H9 (cell line): ENCODE measurements at regions not wholly inside any gene's neighbourhood (a gene's known extent, or its start where the extent isn't known, plus 50 kb on each side); places are given as distances from the start of the nearest gene placed in this dataset.

Experiments used
- DNase-seq: peaks from one replicate; pipeline ENCODE4 v3.0.0-alpha.2; 2017
- H2AFZ ChIP-seq: one replicate; pipeline ENCODE4 v1.6.1; 2013; ENCODE audit warnings: mild to moderate bottlenecking, low read length, control low read depth, moderate library complexity
- H2AK5ac ChIP-seq: 2 replicates; pipeline ENCODE4 v1.6.1; 2013; ENCODE audit warnings: low read length, control low read depth, mixed read lengths; ENCODE audit not compliant: insufficient read length
- H2BK120ac ChIP-seq: one replicate; pipeline ENCODE4 v1.6.1; 2013; ENCODE audit warnings: low read depth, mild to moderate bottlenecking, low read length, control low read depth, inconsistent platforms; ENCODE audit not compliant: poor library complexity, severe bottlenecking
- H2BK12ac ChIP-seq: 2 replicates; pipeline ENCODE4 v1.6.1; 2013; ENCODE audit warnings: low read length, control low read depth, mixed read lengths, low read depth; ENCODE audit not compliant: insufficient read length
- H2BK15ac ChIP-seq: 2 replicates; pipeline ENCODE4 v1.6.1; 2013; ENCODE audit warnings: low read depth, low read length, control low read depth
- H2BK20ac ChIP-seq: one replicate; pipeline ENCODE4 v1.6.1; 2013; ENCODE audit warnings: low read depth, mild to moderate bottlenecking, low read length, control low read depth, inconsistent platforms; ENCODE audit not compliant: poor library complexity, severe bottlenecking
- H2BK5ac ChIP-seq: 2 replicates; pipeline ENCODE4 v1.6.1; 2013; ENCODE audit warnings: low read length, control low read depth, mixed read lengths; ENCODE audit not compliant: insufficient read length
- H3K14ac ChIP-seq: 2 replicates; pipeline ENCODE4 v1.6.1; 2013; ENCODE audit warnings: low read length, control low read depth; ENCODE audit not compliant: insufficient read depth
- H3K18ac ChIP-seq: 2 replicates; pipeline ENCODE4 v1.6.1; 2013; ENCODE audit warnings: low read depth, mild to moderate bottlenecking, mixed read lengths, low read length, control low read depth; ENCODE audit not compliant: insufficient read length
- H3K23ac ChIP-seq: 2 replicates; pipeline ENCODE4 v1.6.1; 2013; ENCODE audit warnings: low read length, control low read depth, mixed read lengths, low read depth; ENCODE audit not compliant: insufficient read length
- H3K23me2 ChIP-seq: 2 replicates; pipeline ENCODE4 v1.6.1; 2013; ENCODE audit warnings: low read depth, mild to moderate bottlenecking, mixed read lengths, low read length, control low read depth; ENCODE audit not compliant: insufficient read length, poor library complexity, severe bottlenecking
- H3K27ac ChIP-seq: 2 replicates; pipeline ENCODE4 v1.5.1; 2013; ENCODE audit warnings: low read length, control low read depth, mixed read lengths, low read depth; ENCODE audit not compliant: insufficient read length
- H3K27me3 ChIP-seq: 2 replicates; pipeline ENCODE4 v1.6.1; 2013; ENCODE audit warnings: low read length, control low read depth, inconsistent platforms; ENCODE audit not compliant: insufficient read depth
- H3K4ac ChIP-seq: 2 replicates; pipeline ENCODE4 v1.6.1; 2013; ENCODE audit warnings: low read depth, mild to moderate bottlenecking, control low read depth, inconsistent platforms, low read length, moderate library complexity
- H3K4me1 ChIP-seq: 2 replicates; pipeline ENCODE4 v1.6.1; 2013; ENCODE audit warnings: low read length, control low read depth, inconsistent platforms; ENCODE audit not compliant: insufficient read depth
- H3K4me2 ChIP-seq: 2 replicates; pipeline ENCODE4 v1.6.1; 2013; ENCODE audit warnings: low read length, control low read depth, mixed read lengths; ENCODE audit not compliant: insufficient read length, insufficient read depth
- H3K56ac ChIP-seq: 2 replicates; pipeline ENCODE4 v1.6.1; 2013; ENCODE audit warnings: low read depth, mild to moderate bottlenecking, mixed read lengths, low read length, control low read depth; ENCODE audit not compliant: insufficient read length
- H3K79me1 ChIP-seq: 2 replicates; pipeline ENCODE4 v1.6.1; 2013; ENCODE audit warnings: low read depth, mild to moderate bottlenecking, moderate library complexity, low read length, control low read depth, inconsistent platforms; ENCODE audit not compliant: insufficient read depth, poor library complexity, severe bottlenecking
- H3K79me2 ChIP-seq: 2 replicates; pipeline ENCODE4 v1.6.1; 2013; ENCODE audit warnings: low read length, control low read depth, inconsistent platforms; ENCODE audit not compliant: insufficient read depth
- H3K9ac ChIP-seq: 2 replicates; pipeline ENCODE4 v1.6.1; 2013; ENCODE audit warnings: low read length, control low read depth, mixed read lengths; ENCODE audit not compliant: insufficient read length; ENCODE audit errors: extremely low read depth
- H3K9me3 ChIP-seq: one replicate; pipeline ENCODE4 v1.6.1; 2013; ENCODE audit warnings: low read depth, low read length, inconsistent platforms; ENCODE audit not compliant: control insufficient read depth
- H3T11ph ChIP-seq: one replicate; pipeline ENCODE4 v1.6.1; 2013; ENCODE audit warnings: mild to moderate bottlenecking, low read length, control low read depth, inconsistent platforms
- H4K20me1 ChIP-seq: one replicate; pipeline ENCODE4 v1.6.1; 2013; ENCODE audit not compliant: control insufficient read depth, insufficient read length, insufficient read depth
- H4K5ac ChIP-seq: 2 replicates; pipeline ENCODE4 v1.6.1; 2013; ENCODE audit warnings: low read depth, mild to moderate bottlenecking, mixed read lengths, low read length, control low read depth; ENCODE audit not compliant: insufficient read length
- H4K8ac ChIP-seq: replicated peaks from 2 replicates; pipeline ENCODE4 v1.6.1; 2013; ENCODE audit warnings: low read length, control low read depth, mixed read lengths, low read depth; ENCODE audit not compliant: insufficient read length
- H4K91ac ChIP-seq: 2 replicates; pipeline ENCODE4 v1.6.1; 2013; ENCODE audit warnings: low read depth, mild to moderate bottlenecking, moderate library complexity, mixed read lengths, low read length, control low read depth; ENCODE audit not compliant: insufficient read length
- H3K27ac Mint-ChIP-seq, 3 experiments: 2 replicates in 2 of 3; 3 replicates in 1 of 3; pipeline ENCODE4 v1.8.0; 2020 to 2021; ENCODE audit warnings: mixed read lengths in 3 of 3, mild to moderate bottlenecking in 1 of 3, moderate library complexity in 1 of 3
- H3K27me3 Mint-ChIP-seq: 2 replicates; pipeline ENCODE4 v1.8.0; 2021; ENCODE audit warnings: low read depth, mild to moderate bottlenecking, moderate library complexity, mixed read lengths
- H3K36me3 Mint-ChIP-seq, 3 experiments: 2 replicates in 2 of 3; 3 replicates in 1 of 3; pipeline ENCODE4 v1.8.0; 2020 to 2021; ENCODE audit warnings: low read depth in 3 of 3, mixed read lengths in 3 of 3; ENCODE audit not compliant: insufficient read depth in 1 of 3
- H3K4me1 Mint-ChIP-seq, 2 experiments: 2 replicates each; pipeline ENCODE4 v1.8.0; 2020; ENCODE audit warnings: mixed read lengths in 2 of 2
- H3K4me3 Mint-ChIP-seq, 2 experiments: 2 replicates in 1 of 2; 3 replicates in 1 of 2; pipeline ENCODE4 v1.8.0; 2020 to 2021; ENCODE audit warnings: mild to moderate bottlenecking in 2 of 2, mixed read lengths in 2 of 2, moderate library complexity in 1 of 2
- H3K9me3 Mint-ChIP-seq, 2 experiments: 2 replicates in 1 of 2; 3 replicates in 1 of 2; pipeline ENCODE4 v1.8.0; 2020; ENCODE audit warnings: mild to moderate bottlenecking in 2 of 2, mixed read lengths in 2 of 2, moderate library complexity in 1 of 2
- CTCF ChIP-seq: fragments of 200-600 bp; sonication (generic); conservative IDR thresholded peaks from 3 replicates; pipeline ENCODE4 v1.8.0; 2021; ENCODE audit warnings: antibody characterized with exemption, mild to moderate bottlenecking
- WGBS: extraction: QIAGEN DNeasy Blood & Tissue Kit; methylation state at CpG from one replicate; pipeline ENCODE4 v1.1.7; 2013; ENCODE audit warnings: missing lambda C conversion rate, low lambda C conversion rate, mixed read lengths; ENCODE audit not compliant: insufficient read length; ENCODE audit errors: extremely low coverage; 5-methylcytosine and 5-hydroxymethylcytosine counted together

GRCh38 chr5:145225529-145225928 lies 609.6 kb downstream of the PRELID2 start:
- Histone ChIP-seq H3K18ac (no peak overlapping the region), H3K23me2 (no peaks in the 10 kb centered on the region), H4K5ac (no peak overlapping the region), H3T11ph (no peak overlapping the region), H2BK5ac (no peak overlapping the region), H3K9me3 (no peaks in the 10 kb centered on the region), H2AK5ac (no peak overlapping the region), H3K23ac (no peak overlapping the region), H3K4me2 (no peak overlapping the region), H3K27ac (no peak overlapping the region), H3K4ac (no peak overlapping the region), H4K91ac (no peak overlapping the region), H3K79me2 (no peaks in the 10 kb centered on the region), H4K8ac (no peak overlapping the region), H2AFZ (no peak overlapping the region), H2BK20ac (no peak overlapping the region), H3K27me3 (no peaks in the 10 kb centered on the region), H2BK120ac (no peak overlapping the region), H3K56ac (no peak overlapping the region), H3K14ac (no peak overlapping the region), H2BK12ac (no peak overlapping the region), H3K9ac (no peak overlapping the region), H3K4me1 (no peaks in the 10 kb centered on the region), H3K79me1 (no peaks in the 10 kb centered on the region), H2BK15ac (no peak overlapping the region), H4K20me1 (no peaks in the 10 kb centered on the region)
- TF ChIP-seq CTCF = no peak
- H3K4me3 Mint-ChIP-seq = no peak overlapping the region
- DNase-seq = no peak
- H3K4me1 Mint-ChIP-seq = peaks cover 0 to 4% of the 10 kb centered on the region in 2 experiments; a peak in 1 of 4 replicates
- H3K9me3 Mint-ChIP-seq = no peaks in the 10 kb centered on the region
- no peaks in the 10 kb centered on the region for H3K27me3 Mint-ChIP-seq
- no peaks in the 10 kb centered on the region for H3K36me3 Mint-ChIP-seq
- no CpG with 5 or more reads among the region's 1 CpG for WGBS
- H3K27ac Mint-ChIP-seq = no peak overlapping the region
